Smooth muscle cell (in vitro differentiated cells): ENCODE measurements at regions not wholly inside any gene's neighbourhood (a gene's known extent, or its start where the extent isn't known, plus 50 kb on each side); places are given as distances from the start of the nearest gene placed in this dataset.

ENCODE experiments used
- DNase-seq: peaks from one replicate; lab custom pipeline; 2025; ENCODE audit not compliant: unreplicated experiment; lab: John Stamatoyannopoulos, UW
- H2AFZ ChIP-seq: fragments of 200-600 bp; sonication (generic); 2 replicates; pipeline ENCODE4 v1.6.0; 2016; ENCODE audit warnings: antibody characterized with exemption, low read depth, mild to moderate bottlenecking
- H3F3A ChIP-seq: fragments of 200-600 bp; sonication (generic); 2 replicates; pipeline ENCODE4 v1.6.0; 2017; ENCODE audit warnings: antibody characterized with exemption, low read depth
- H3K27ac ChIP-seq: fragments of 200-600 bp; sonication (generic); 2 replicates; pipeline ENCODE4 v1.5.1; 2016; ENCODE audit warnings: low read depth, mild to moderate bottlenecking
- H3K27me3 ChIP-seq: fragments of 200-600 bp; sonication (generic); 2 replicates; pipeline ENCODE4 v1.6.1; 2016; ENCODE audit warnings: low read depth, mild to moderate bottlenecking
- H3K36me3 ChIP-seq: fragments of 200-600 bp; sonication (generic); 2 replicates; pipeline ENCODE4 v1.5.1; 2016; ENCODE audit warnings: low read depth
- H3K4me1 ChIP-seq: fragments of 200-600 bp; sonication (generic); 2 replicates; pipeline ENCODE4 v1.5.1; 2016; ENCODE audit warnings: low read depth
- H3K4me2 ChIP-seq: fragments of 200-600 bp; sonication (generic); 2 replicates; pipeline ENCODE4 v1.6.0; 2016; ENCODE audit warnings: mild to moderate bottlenecking
- H3K4me3 ChIP-seq: fragments of 200-600 bp; sonication (generic); 2 replicates; pipeline ENCODE4 v1.5.1; 2016; ENCODE audit warnings: mild to moderate bottlenecking
- H3K79me2 ChIP-seq: fragments of 200-600 bp; sonication (generic); 2 replicates; pipeline ENCODE4 v1.6.0; 2016; ENCODE audit warnings: low read depth, mild to moderate bottlenecking
- H3K9ac ChIP-seq: fragments of 200-600 bp; sonication (generic); 2 replicates; pipeline ENCODE4 v1.6.0; 2016; ENCODE audit warnings: low read depth
- H3K9me3 ChIP-seq: fragments of 200-600 bp; sonication (generic); replicated peaks from 2 replicates; pipeline ENCODE4 v1.5.1; 2016; ENCODE audit warnings: low read depth
- H4K20me1 ChIP-seq: fragments of 200-600 bp; sonication (generic); 2 replicates; pipeline ENCODE4 v1.6.0; 2016; ENCODE audit warnings: low read depth
- CTCF ChIP-seq: fragments of 200-600 bp; sonication (generic); IDR thresholded peaks from 2 replicates; pipeline ENCODE4 v1.5.1; 2017; ENCODE audit warnings: borderline replicate concordance, mild to moderate bottlenecking, antibody characterized with exemption; ENCODE audit not compliant: insufficient read depth, poor library complexity, severe bottlenecking
- WGBS: methylation state at CpG from one replicate; pipeline ENCODE4 v1.1.7; 2016; ENCODE audit warnings: low lambda C conversion rate; 5-methylcytosine and 5-hydroxymethylcytosine counted together

GRCh38 chr3:156024904-156025533, 95.4 kb upstream of the KCNAB1 start:
- TF ChIP-seq CTCF, result no peak
- H3K4me1 ChIP-seq, result peaks cover 12% of the 10 kb centered on the region
- H2AFZ ChIP-seq, result peak overlapping the region; percentile 88
- 16% methylated on average over 6 of the region's 6 CpGs for WGBS
- H3K4me3 ChIP-seq, result peak overlapping the region; percentile 35
- H4K20me1 ChIP-seq, result no peaks in the 10 kb centered on the region
- H3K79me2 ChIP-seq, result no peaks in the 10 kb centered on the region
- no peak overlapping the region for H3K9ac ChIP-seq
- no peaks in the 10 kb centered on the region for H3K9me3 ChIP-seq
- no peaks in the 10 kb centered on the region for H3F3A ChIP-seq
- H3K36me3 ChIP-seq, result no peaks in the 10 kb centered on the region
- DNase-seq, result no peak
- peak overlapping the region; percentile 83 for H3K4me2 ChIP-seq
- H3K27me3 ChIP-seq, result no peaks in the 10 kb centered on the region
- H3K27ac ChIP-seq, result no peak overlapping the region

GRCh38 chr3:156029208-156029607, 91.2 kb upstream of the KCNAB1 start:
- Histone ChIP-seq H2AFZ (no peak overlapping the region), H3K4me3 (no peak overlapping the region), H3K4me2 (no peak overlapping the region), H3K9ac (no peak overlapping the region), H3K79me2 (no peaks in the 10 kb centered on the region), H3K36me3 (no peaks in the 10 kb centered on the region), H3K9me3 (no peaks in the 10 kb centered on the region), H3K27me3 (no peaks in the 10 kb centered on the region), H3F3A (no peaks in the 10 kb centered on the region), H3K27ac (no peak overlapping the region), H3K4me1 (peaks cover 12% of the 10 kb centered on the region), H4K20me1 (no peaks in the 10 kb centered on the region)
- 86% methylated on average over 4 of the region's 4 CpGs for WGBS
- TF ChIP-seq CTCF, result no peak
- DNase-seq, result no peak

GRCh38 chr3:156030723-156031122, 89.7 kb upstream of the KCNAB1 start:
- no peak overlapping the region for H2AFZ ChIP-seq
- H4K20me1 ChIP-seq, result no peaks in the 10 kb centered on the region
- no peaks in the 10 kb centered on the region for H3F3A ChIP-seq
- WGBS, result 63% methylated on average over 4 of the region's 4 CpGs
- TF ChIP-seq CTCF, result no peak
- H3K9ac ChIP-seq, result no peak overlapping the region
- no peak overlapping the region for H3K4me2 ChIP-seq
- no peaks in the 10 kb centered on the region for H3K27me3 ChIP-seq
- no peaks in the 10 kb centered on the region for H3K79me2 ChIP-seq
- H3K4me1 ChIP-seq, result no peaks in the 10 kb centered on the region
- H3K27ac ChIP-seq, result no peak overlapping the region
- no peaks in the 10 kb centered on the region for H3K36me3 ChIP-seq
- no peak overlapping the region for H3K4me3 ChIP-seq
- DNase-seq, result no peak
- H3K9me3 ChIP-seq, result no peaks in the 10 kb centered on the region

GRCh38 chr3:156033428-156033827, 87.0 kb upstream of the KCNAB1 start:
- Histone ChIP-seq H3K9me3 (no peaks in the 10 kb centered on the region), H3K4me1 (no peaks in the 10 kb centered on the region), H3K27ac (no peak overlapping the region), H3K4me3 (no peak overlapping the region), H4K20me1 (no peaks in the 10 kb centered on the region), H3K4me2 (no peak overlapping the region), H3K79me2 (no peaks in the 10 kb centered on the region), H3K9ac (no peak overlapping the region), H3K27me3 (no peaks in the 10 kb centered on the region), H3F3A (no peaks in the 10 kb centered on the region), H2AFZ (no peak overlapping the region), H3K36me3 (no peaks in the 10 kb centered on the region)
- TF ChIP-seq CTCF, result no peak
- DNase-seq, result no peak
- WGBS, result 88% methylated on average over 5 of the region's 5 CpGs
